AG08395 (cell line): ENCODE measurements at regions not wholly inside any gene's neighbourhood (a gene's known extent, or its start where the extent isn't known, plus 50 kb on each side); places are given as distances from the start of the nearest gene placed in this dataset.
"Not testable (repeated sequence)": the region's sequence is repeated elsewhere in the genome, so short reads cannot be mapped to it uniquely, and the experiment has no call there.

Experiments used
- DNase-seq: peaks from one replicate; pipeline ENCODE4 v3.0.0; 2012; ENCODE audit warnings: mixed read lengths, low spot score

- no peak for DNase-seq
Measured at GRCh38 chr19:20388706-20389225, 176.8 kb downstream of the ZNF737 start.

- no peak for DNase-seq
Measured at GRCh38 chr19:20385061-20385460, 180.5 kb downstream of the ZNF737 start.

GRCh38 chr19:20371911-20372310, 193.7 kb downstream of the ZNF737 start:
- DNase-seq = no peak

GRCh38 chr19:20371304-20371703, 194.3 kb downstream of the ZNF737 start:
- not testable (repeated sequence) for DNase-seq

- no peak for DNase-seq
Measured at GRCh38 chr19:20367811-20368294, 197.7 kb downstream of the ZNF737 start.

- DNase-seq = no peak
Measured at GRCh38 chr19:20365146-20365545, 198.1 kb downstream of the ZNF486 start.

GRCh38 chr19:20359933-20360720, 193.1 kb downstream of the ZNF486 start:
- no peak for DNase-seq

- DNase-seq = not testable (repeated sequence)
Measured at GRCh38 chr19:20358841-20359465, 191.9 kb downstream of the ZNF486 start.

- DNase-seq = no peak
Measured at GRCh38 chr19:20357921-20358320, 190.9 kb downstream of the ZNF486 start.

GRCh38 chr19:20351244-20351643, 184.2 kb downstream of the ZNF486 start:
- DNase-seq = no peak

GRCh38 chr19:20349206-20349605, 182.2 kb downstream of the ZNF486 start:
- DNase-seq = no peak

GRCh38 chr19:20339444-20339843, 172.4 kb downstream of the ZNF486 start:
- no peak for DNase-seq

GRCh38 chr19:20334760-20335159, 167.7 kb downstream of the ZNF486 start:
- no peak for DNase-seq

- DNase-seq = no peak
Measured at GRCh38 chr19:20333508-20333907, 166.5 kb downstream of the ZNF486 start.

- no peak for DNase-seq
Measured at GRCh38 chr19:20325151-20325550, 158.1 kb downstream of the ZNF486 start.

- DNase-seq = no peak
Measured at GRCh38 chr19:20321139-20321763, 154.2 kb downstream of the ZNF486 start.

GRCh38 chr19:20320191-20320590, 153.2 kb downstream of the ZNF486 start:
- DNase-seq = no peak

- no peak for DNase-seq
Measured at GRCh38 chr19:20318616-20319015, 151.6 kb downstream of the ZNF486 start.

GRCh38 chr19:20315543-20315942, 148.5 kb downstream of the ZNF486 start:
- DNase-seq = no peak

GRCh38 chr19:20313894-20314293, 146.9 kb downstream of the ZNF486 start:
- no peak for DNase-seq

- DNase-seq = no peak
Measured at GRCh38 chr19:20307127-20307526, 140.1 kb downstream of the ZNF486 start.

- DNase-seq = not testable (repeated sequence)
Measured at GRCh38 chr19:20296314-20296713, 129.3 kb downstream of the ZNF486 start.

- no peak for DNase-seq
Measured at GRCh38 chr19:20294181-20294580, 127.2 kb downstream of the ZNF486 start.
